ENCODE measurements at regions not wholly inside any gene's neighbourhood (a gene's known extent, or its start where the extent isn't known, plus 50 kb on each side); places are given as distances from the start of the nearest gene placed in this dataset.
"Not testable (repeated sequence)": the region's sequence is repeated elsewhere in the genome, so short reads cannot be mapped to it uniquely, and the experiment has no call there.

DNA sequence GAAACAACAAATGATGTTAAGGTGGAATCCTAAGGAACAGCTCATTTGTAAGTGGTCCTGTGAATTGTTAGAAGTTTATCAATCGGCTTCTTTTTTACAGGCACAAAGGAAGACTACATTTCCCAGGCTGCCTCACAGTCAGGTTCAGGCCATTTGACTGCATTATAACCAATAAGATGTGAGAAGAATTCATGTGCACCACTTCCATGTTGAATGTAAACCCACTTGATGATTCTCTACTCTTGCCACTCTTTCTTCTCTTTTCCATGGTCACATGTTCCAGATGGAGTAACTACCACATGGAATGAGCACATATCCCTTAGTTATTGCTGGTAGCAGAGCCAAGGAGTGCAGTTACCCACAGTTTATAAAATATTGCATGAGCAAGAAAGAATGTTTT is 67.1 kb upstream of the GZMB start:
- H3K4me3 ChIP-seq: no peak overlapping the region
- H3K36me3 ChIP-seq: no peaks in the 10 kb centered on the region
- H3K27ac ChIP-seq: no peak overlapping the region
- no peak for TF ChIP-seq POLR2AphosphoS5 (IDR thresholded peaks at IDR 0.05; ENCODE audit: insufficient read depth in 1 of 2, low read depth in 1 of 2)
- TF ChIP-seq POLR2A (IDR thresholded peaks at IDR 0.05): no peak
- TF ChIP-seq, protein P1, sequence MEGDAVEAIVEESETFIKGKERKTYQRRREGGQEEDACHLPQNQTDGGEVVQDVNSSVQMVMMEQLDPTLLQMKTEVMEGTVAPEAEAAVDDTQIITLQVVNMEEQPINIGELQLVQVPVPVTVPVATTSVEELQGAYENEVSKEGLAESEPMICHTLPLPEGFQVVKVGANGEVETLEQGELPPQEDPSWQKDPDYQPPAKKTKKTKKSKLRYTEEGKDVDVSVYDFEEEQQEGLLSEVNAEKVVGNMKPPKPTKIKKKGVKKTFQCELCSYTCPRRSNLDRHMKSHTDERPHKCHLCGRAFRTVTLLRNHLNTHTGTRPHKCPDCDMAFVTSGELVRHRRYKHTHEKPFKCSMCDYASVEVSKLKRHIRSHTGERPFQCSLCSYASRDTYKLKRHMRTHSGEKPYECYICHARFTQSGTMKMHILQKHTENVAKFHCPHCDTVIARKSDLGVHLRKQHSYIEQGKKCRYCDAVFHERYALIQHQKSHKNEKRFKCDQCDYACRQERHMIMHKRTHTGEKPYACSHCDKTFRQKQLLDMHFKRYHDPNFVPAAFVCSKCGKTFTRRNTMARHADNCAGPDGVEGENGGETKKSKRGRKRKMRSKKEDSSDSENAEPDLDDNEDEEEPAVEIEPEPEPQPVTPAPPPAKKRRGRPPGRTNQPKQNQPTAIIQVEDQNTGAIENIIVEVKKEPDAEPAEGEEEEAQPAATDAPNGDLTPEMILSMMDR (IDR thresholded peaks at IDR 0.05): no peak
- H3K27me3 ChIP-seq: no peaks in the 10 kb centered on the region
- no peak for DNase-seq (ENCODE audit: extremely low spot score in 2 of 2)
- intact Hi-C loops (cut with DNase I): no loop called here
- no peaks in the 10 kb centered on the region for H3K9me3 ChIP-seq
- H3K4me1 ChIP-seq: no peaks in the 10 kb centered on the region

DNA sequence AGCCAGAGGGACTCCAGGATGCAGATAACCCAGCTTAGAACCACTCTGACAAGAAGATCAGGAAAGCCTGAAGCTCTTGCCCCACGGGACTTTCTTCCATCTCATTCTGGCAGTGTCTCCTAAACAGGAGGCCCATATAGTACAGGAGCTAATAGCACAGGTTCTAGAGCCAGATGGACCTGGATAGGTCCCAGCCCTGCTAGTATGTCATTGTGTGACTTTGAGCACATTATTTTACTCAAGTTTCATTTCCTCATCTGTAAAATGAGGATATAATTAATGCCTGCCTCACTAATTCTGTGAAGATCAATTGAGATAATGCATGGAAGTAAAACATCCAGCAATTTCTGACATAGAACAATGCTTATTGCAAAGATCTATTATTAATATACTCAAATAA is 66.5 kb upstream of the GZMB start:
- Histone ChIP-seq H3K9me3 (no peaks in the 10 kb centered on the region), H3K27ac (no peak overlapping the region), H3K4me3 (no peak overlapping the region), H3K36me3 (no peaks in the 10 kb centered on the region), H3K27me3 (no peaks in the 10 kb centered on the region), H3K4me1 (no peaks in the 10 kb centered on the region)
- TF ChIP-seq POLR2AphosphoS5 (IDR thresholded peaks at IDR 0.05; ENCODE audit: insufficient read depth in 1 of 2, low read depth in 1 of 2): no peak
- TF ChIP-seq POLR2A (IDR thresholded peaks at IDR 0.05): no peak
- DNase-seq (ENCODE audit: extremely low spot score in 2 of 2): no peak
- intact Hi-C loops (cut with DNase I): no loop called here

DNA sequence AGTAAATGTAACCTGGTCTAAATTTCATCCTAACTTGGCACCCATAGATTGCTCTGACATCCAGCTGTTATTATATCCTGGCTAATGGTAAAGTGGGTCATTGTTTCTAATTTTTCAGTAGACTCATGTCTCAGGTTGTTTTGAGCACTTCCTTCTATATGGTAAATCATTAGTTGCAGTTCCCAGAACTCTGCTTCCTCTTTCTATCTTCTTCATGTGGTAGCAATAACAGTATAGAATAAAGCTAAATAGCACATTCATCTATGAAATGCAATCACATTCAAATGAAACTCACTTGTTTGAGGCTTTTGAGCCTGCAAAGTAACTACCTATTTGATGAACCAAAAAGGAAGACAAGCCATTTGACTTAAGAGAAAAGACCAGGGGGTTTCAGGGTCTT is 65.1 kb upstream of the GZMB start:
- intact Hi-C loops (cut with DNase I): no loop called here

DNA sequence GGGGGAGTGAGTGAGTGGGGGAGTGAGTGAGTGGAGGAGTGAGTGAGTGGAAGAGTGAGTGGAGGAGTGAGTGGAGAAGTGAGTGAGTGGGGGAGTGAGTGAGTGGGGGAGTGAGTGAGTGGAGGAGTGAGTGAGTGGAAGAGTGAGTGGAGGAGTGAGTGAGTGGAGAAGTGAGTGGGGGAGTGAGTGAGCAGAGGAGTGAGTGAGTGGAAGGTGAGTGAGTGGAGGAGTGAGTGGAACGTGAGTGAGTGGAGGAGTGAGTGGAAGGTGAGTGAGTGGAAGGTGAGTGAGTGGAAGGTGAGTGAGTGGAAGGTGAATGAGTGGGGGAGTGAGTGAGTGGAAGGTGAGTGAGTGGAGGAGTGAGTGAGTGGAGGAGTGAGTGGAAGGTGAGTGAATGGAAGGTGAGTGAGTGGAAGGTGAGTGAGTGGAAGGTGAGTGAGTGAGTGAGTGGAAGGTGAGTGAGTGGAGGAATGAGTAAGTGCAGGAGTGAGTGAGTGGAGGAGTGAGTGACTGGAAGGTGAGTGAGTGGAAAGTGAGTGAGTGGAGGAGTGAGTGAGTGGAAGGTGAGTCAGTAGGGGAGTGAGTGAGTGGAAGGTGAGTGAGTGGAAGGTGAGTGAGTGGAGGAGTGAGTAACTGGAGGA is 62.4 kb upstream of the GZMB start:
- DNase-seq (ENCODE audit: extremely low spot score in 2 of 2); H3K27me3 ChIP-seq; H3K36me3 ChIP-seq; H3K9me3 ChIP-seq; intact Hi-C loops (cut with DNase I); H3K4me1 ChIP-seq; H3K4me3 ChIP-seq; H3K27ac ChIP-seq: not testable (repeated sequence)

More for the DNA sequence above, 65.1 kb upstream of the GZMB start:
- no peaks in the 10 kb centered on the region for H3K27me3 ChIP-seq
- DNase-seq (ENCODE audit: extremely low spot score in 2 of 2): no peak
- H3K4me1 ChIP-seq: no peaks in the 10 kb centered on the region
- H3K27ac ChIP-seq: no peak overlapping the region
- H3K9me3 ChIP-seq: no peaks in the 10 kb centered on the region
- no peaks in the 10 kb centered on the region for H3K36me3 ChIP-seq
- TF ChIP-seq, protein P1 (IDR thresholded peaks at IDR 0.05): no peak
- TF ChIP-seq POLR2AphosphoS5 (IDR thresholded peaks at IDR 0.05; ENCODE audit: insufficient read depth in 1 of 2, low read depth in 1 of 2): no peak
- H3K4me3 ChIP-seq: no peak overlapping the region

DNA sequence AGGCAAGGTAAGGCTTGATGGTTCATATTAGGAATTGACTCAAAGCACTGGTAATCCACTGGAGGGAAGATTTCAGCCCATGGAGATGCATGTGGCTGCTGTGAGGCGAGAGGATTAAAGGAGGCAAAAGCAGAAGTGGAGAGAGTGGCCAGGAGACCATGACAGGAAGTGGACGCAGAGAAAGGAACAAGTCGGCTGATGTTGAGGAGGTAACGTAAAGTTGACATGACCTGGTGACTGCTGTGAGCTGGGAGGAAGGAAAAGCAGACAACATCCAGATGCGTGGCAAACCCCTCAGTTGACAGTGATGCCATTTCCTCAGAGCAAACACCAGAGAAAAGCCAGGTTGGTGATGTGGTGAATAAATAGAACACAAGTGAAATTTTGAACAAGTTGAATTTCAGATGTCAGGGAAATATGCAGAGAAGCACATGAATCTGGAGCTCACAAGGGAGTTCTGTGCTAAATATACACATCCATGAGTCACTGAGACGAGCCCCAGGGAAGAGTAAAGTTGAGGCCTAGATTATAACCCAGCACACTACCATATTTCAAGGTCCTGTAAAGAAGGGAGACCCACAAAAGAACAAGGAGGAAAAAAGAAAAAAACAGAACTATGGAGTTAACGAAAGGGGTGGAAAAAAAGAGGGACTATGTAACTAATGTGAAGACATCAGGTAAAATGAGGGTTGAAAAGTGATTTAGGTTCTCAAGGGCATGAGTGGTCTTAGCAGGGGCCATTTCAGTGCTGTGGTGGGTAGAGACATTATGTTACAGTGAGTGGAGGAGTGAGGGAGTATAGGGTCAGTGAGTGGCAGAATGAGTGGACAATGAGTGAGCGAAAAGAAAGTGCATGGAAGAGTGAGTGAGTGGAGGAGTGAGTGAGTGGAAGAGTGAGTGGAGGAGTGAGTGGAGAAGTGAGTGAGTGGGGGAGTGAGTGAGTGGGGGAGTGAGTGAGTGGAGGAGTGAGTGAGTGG is 61.6 kb upstream of the GZMB start:
- no peaks in the 10 kb centered on the region for H3K27me3 ChIP-seq
- intact Hi-C loops (cut with DNase I): no loop called here
- H3K36me3 ChIP-seq: no peaks in the 10 kb centered on the region
- no peak overlapping the region for H3K4me3 ChIP-seq
- H3K4me1 ChIP-seq: no peaks in the 10 kb centered on the region
- H3K9me3 ChIP-seq: no peaks in the 10 kb centered on the region
- H3K27ac ChIP-seq: no peak overlapping the region
- TF ChIP-seq, protein P1 (IDR thresholded peaks at IDR 0.05): no peak
- TF ChIP-seq POLR2AphosphoS5 (IDR thresholded peaks at IDR 0.05; ENCODE audit: insufficient read depth in 1 of 2, low read depth in 1 of 2): no peak
- no peak for TF ChIP-seq POLR2A (IDR thresholded peaks at IDR 0.05)
- DNase-seq (ENCODE audit: extremely low spot score in 2 of 2): no peak

DNA sequence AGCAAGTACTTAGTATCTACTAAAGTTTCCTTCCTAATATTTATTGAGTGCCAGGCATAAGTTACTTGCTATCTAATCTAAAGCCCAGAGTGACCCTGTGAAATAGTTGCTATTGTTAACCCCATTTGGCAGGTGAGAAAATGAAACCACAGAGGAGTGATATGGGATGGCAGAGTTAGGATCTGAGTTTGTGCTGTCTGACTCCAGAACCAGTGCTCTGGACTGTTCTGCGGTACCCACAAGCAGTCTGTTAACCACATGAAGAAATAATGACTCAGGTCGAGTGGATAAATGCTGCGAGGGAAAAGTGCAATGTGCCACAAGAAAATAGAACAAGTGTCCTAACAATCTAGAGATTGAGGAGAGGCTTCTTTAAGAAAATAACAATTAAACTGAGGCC is 60.7 kb upstream of the GZMB start:
- Histone ChIP-seq H3K27me3 (no peaks in the 10 kb centered on the region), H3K27ac (no peak overlapping the region), H3K36me3 (no peaks in the 10 kb centered on the region), H3K9me3 (no peaks in the 10 kb centered on the region), H3K4me3 (no peak overlapping the region), H3K4me1 (no peaks in the 10 kb centered on the region)
- no peak for DNase-seq (ENCODE audit: extremely low spot score in 2 of 2)
- intact Hi-C loops (cut with DNase I): no loop called here
- TF ChIP-seq, protein P1 (IDR thresholded peaks at IDR 0.05): no peak
- no peak for TF ChIP-seq POLR2A (IDR thresholded peaks at IDR 0.05)
- no peak for TF ChIP-seq POLR2AphosphoS5 (IDR thresholded peaks at IDR 0.05; ENCODE audit: insufficient read depth in 1 of 2, low read depth in 1 of 2)
